Tibial artery (tissue), 4 donors: ENCODE measurements at regions not wholly inside any gene's neighbourhood (a gene's known extent, or its start where the extent isn't known, plus 50 kb on each side); places are given as distances from the start of the nearest gene placed in this dataset.

Source experiments
- DNase-seq, 2 donors: peaks; one replicate each; pipeline ENCODE4 v3.0.0-alpha.2; 2019
- H3K27ac ChIP-seq, 2 donors: fragments of 200-600 bp; sonication (generic) in 1 of 2; 1 replicate in 1 of 2; 2 replicates in 1 of 2; pipeline ENCODE4 v1.5.1; 2018 to 2019; ENCODE audit warnings: mild to moderate bottlenecking in 1 of 2
- H3K27me3 ChIP-seq, 2 donors: fragments of 200-600 bp; sonication (generic) in 1 of 2; one replicate each; pipeline versions ENCODE4 v1.5.1 to v1.6.0; 2016 to 2019
- H3K36me3 ChIP-seq, 3 donors: fragments of 200-600 bp; sonication (generic) in 2 of 3; one replicate each; pipeline ENCODE4 v1.5.1; 2016 to 2019; ENCODE audit warnings: mild to moderate bottlenecking in 2 of 3
- H3K4me1 ChIP-seq, 4 donors: fragments of 200-600 bp; sonication (generic) in 2 of 4; 1 replicate in 3 of 4; 2 replicates in 1 of 4; pipeline ENCODE4 v1.5.1; 2016 to 2019
- H3K4me3 ChIP-seq, 2 donors: fragments of 200-600 bp; sonication (generic) in 1 of 2; 1 replicate in 1 of 2; 2 replicates in 1 of 2; pipeline ENCODE4 v1.5.1; 2018 to 2019; ENCODE audit warnings: mild to moderate bottlenecking in 2 of 2
- H3K9me3 ChIP-seq, 3 donors: fragments of 200-600 bp; sonication (generic) in 1 of 3; one replicate each; pipeline ENCODE4 v1.5.1; 2016 to 2019
- intact Hi-C: fragments of 100-400 bp; cut with DNase I; formaldehyde crosslinking; loops from one replicate; pipeline ENCODE4 v1.15.0; 2023; ENCODE audit warnings: low total_unique reads
- TF ChIP-seq, protein P1 (sequence below), 2 experiments: fragments of 200-600 bp in 1 of 2; fragments of 450-650 bp in 1 of 2; IDR thresholded peaks; one replicate each; pipeline ENCODE4 v1.5.1; 2017 to 2019; ENCODE audit warnings: antibody characterized with exemption in 2 of 2, mild to moderate bottlenecking in 1 of 2, moderate library complexity in 1 of 2

DNA sequence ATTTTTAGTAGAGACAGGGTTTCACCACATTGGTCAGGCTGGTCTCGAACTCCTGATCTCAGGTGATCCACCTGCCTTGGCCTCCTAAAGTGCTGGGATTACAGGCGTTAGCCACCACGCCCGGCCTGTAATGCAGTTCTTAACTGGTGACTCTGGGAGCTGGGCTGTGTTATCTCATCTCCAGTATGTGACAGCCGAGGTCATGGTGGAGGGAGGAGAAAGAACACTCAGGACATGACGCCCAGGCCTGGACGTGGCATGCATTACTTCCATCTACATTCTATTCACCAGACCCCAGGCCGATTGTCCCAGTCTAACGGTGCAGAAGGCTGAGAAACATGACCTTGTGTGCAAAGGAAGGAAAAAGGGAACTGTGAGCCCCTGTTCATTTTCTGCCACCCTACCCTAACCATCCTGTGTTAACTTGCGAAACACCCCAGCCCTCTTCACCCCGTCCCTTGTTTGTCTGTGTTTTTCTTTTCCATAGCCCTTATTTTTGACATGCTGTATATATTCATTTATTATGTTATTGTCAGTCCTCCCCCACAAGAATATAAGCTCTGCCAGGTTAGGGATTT lies 88.1 kb upstream of the ASAP2 start:
- no peaks in the 10 kb centered on the region for H3K9me3 ChIP-seq
- TF ChIP-seq, protein P1, sequence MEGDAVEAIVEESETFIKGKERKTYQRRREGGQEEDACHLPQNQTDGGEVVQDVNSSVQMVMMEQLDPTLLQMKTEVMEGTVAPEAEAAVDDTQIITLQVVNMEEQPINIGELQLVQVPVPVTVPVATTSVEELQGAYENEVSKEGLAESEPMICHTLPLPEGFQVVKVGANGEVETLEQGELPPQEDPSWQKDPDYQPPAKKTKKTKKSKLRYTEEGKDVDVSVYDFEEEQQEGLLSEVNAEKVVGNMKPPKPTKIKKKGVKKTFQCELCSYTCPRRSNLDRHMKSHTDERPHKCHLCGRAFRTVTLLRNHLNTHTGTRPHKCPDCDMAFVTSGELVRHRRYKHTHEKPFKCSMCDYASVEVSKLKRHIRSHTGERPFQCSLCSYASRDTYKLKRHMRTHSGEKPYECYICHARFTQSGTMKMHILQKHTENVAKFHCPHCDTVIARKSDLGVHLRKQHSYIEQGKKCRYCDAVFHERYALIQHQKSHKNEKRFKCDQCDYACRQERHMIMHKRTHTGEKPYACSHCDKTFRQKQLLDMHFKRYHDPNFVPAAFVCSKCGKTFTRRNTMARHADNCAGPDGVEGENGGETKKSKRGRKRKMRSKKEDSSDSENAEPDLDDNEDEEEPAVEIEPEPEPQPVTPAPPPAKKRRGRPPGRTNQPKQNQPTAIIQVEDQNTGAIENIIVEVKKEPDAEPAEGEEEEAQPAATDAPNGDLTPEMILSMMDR (IDR thresholded peaks at IDR 0.05), result no peak
- H3K4me3 ChIP-seq, result no peak overlapping the region
- no peaks in the 10 kb centered on the region for H3K36me3 ChIP-seq
- no peak for DNase-seq
- no peaks in the 10 kb centered on the region for H3K4me1 ChIP-seq
- H3K27me3 ChIP-seq, result no peaks in the 10 kb centered on the region
- intact Hi-C loops, result no loop called here
- H3K27ac ChIP-seq, result no peak overlapping the region

DNA sequence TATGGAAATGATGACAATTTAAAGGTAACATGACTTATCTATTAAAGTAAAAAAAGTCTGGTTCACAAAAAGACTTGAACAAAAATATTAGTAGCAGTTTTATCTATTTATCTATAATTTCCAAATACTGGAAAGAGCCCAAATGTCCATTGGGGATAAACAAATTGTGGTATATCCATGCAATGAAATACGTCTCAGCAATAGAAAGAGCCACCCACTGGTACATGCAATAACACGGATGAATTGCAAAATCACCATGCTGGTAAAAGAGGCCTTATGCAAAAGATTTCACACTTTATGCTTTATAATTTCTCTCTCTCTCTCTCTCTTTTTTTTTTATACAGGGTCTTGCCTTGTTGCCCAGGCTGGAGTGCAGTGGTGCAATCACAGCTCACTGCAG lies 91.4 kb upstream of the ASAP2 start:
- H3K9me3 ChIP-seq, result no peaks in the 10 kb centered on the region
- TF ChIP-seq, protein P1 (IDR thresholded peaks at IDR 0.05), result no peak
- no peaks in the 10 kb centered on the region for H3K27me3 ChIP-seq
- H3K27ac ChIP-seq, result no peak overlapping the region
- H3K4me1 ChIP-seq, result peaks cover 0 to 11% (median 4%) of the 10 kb centered on the region in 4 donors
- H3K36me3 ChIP-seq, result no peaks in the 10 kb centered on the region
- intact Hi-C loops, result no loop called here
- no peak for DNase-seq
- H3K4me3 ChIP-seq, result no peak overlapping the region

DNA sequence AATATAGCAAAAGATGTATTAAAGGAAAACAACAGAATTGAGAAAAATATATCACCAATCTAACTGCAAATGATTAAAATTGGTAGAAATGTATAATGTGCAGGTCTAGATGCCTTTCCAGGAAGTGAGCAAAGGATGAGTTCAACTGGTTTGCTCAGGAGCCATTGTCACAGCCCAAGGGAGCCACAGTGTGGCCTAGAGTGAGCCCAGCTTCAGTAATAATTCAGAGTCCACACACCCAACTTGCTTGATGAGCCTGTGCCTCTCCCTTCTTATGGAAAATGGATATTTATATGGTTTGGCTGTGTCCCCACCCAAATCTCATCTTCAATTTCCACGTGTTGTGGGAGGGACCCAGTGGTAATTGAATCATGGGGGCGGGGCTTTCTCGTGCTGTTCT lies 92.2 kb upstream of the ASAP2 start:
- H3K4me1 ChIP-seq, result peaks cover 0 to 11% (median 4%) of the 10 kb centered on the region in 4 donors
- H3K4me3 ChIP-seq, result no peak overlapping the region
- DNase-seq, result no peak
- intact Hi-C loops, result no loop called here
- no peaks in the 10 kb centered on the region for H3K36me3 ChIP-seq
- no peaks in the 10 kb centered on the region for H3K9me3 ChIP-seq
- no peaks in the 10 kb centered on the region for H3K27me3 ChIP-seq
- TF ChIP-seq, protein P1 (IDR thresholded peaks at IDR 0.05), result no peak
- no peak overlapping the region for H3K27ac ChIP-seq

DNA sequence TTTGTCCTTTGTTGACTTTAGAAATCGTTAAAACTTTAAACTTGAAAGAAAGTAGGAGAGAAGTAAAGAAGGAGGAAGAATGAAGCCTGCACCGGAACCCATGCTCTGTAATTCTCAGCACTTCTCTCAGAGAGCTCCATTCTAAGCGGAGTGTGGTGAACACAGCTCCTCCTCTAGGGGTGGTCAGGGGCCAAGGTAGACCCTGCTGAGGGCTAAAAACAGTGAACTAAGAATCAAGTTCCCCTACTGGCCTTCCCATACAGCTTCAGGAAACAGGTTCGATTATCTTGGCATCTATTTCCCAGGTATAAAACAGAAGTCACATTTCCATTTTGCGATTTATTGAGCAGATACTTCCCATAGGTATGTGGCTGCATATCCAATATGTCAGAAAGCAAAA lies 92.7 kb upstream of the ASAP2 start:
- peaks cover 0 to 11% (median 4%) of the 10 kb centered on the region in 4 donors for H3K4me1 ChIP-seq
- TF ChIP-seq, protein P1 (IDR thresholded peaks at IDR 0.05), result no peak
- no peak for DNase-seq
- no peak overlapping the region for H3K4me3 ChIP-seq
- intact Hi-C loops, result no loop called here
- H3K36me3 ChIP-seq, result no peaks in the 10 kb centered on the region
- no peaks in the 10 kb centered on the region for H3K27me3 ChIP-seq
- no peaks in the 10 kb centered on the region for H3K9me3 ChIP-seq
- H3K27ac ChIP-seq, result no peak overlapping the region

DNA sequence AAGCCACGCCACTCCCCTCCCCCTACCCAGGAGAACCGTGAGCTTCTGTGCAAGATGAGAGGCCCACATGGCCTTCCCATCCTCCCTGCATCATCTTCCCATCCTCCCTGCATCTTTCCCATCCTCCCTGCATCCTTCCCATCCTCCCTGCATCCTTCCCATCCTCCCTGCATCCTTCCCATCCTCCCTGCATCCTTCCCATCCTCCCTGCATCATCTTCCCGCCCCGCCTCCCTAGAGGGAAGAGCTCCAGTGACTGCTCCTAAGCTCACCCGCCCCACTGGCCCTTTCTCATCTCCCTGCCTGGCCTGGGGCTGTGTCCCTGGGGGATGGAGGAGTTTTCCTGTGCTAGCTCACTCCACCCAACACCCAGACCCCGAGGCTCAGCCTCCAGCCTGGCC lies 93.3 kb upstream of the ASAP2 start:
- Histone ChIP-seq H3K36me3 (no peaks in the 10 kb centered on the region), H3K4me3 (no peak overlapping the region), H3K4me1 (peaks cover 0 to 11% (median 4%) of the 10 kb centered on the region in 4 donors), H3K9me3 (no peaks in the 10 kb centered on the region), H3K27ac (no peak overlapping the region), H3K27me3 (no peaks in the 10 kb centered on the region)
- no peak for DNase-seq
- intact Hi-C loops, result no loop called here
- TF ChIP-seq, protein P1 (IDR thresholded peaks at IDR 0.05), result no peak
